ENCODE measurements at regions not wholly inside any gene's neighbourhood (a gene's known extent, or its start where the extent isn't known, plus 50 kb on each side); places are given as distances from the start of the nearest gene placed in this dataset.

DNA sequence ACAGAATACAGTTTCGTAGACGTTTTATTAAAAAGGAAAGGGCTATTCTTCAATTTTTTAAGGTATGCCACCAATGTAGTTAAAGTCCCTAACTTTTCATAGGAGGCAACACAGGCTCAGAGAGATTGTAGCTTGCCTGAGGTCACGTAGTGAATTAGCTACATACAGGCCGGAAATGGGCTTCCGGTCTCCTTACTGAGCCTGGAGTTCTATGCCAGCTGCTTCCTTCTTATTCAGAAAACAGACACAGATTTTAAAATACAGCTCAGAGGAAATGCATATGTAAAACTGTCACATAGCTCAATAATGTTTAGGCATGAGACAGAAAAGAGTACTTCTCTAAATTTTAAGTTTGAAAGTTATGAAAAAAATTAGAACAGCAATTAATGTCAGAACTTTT is 85.4 kb upstream of the TUBA3C start:
- H3K4me1 Mint-ChIP-seq (ENCODE audit: low read depth in 2 of 2) = no peaks in the 10 kb centered on the region
- H3K27ac Mint-ChIP-seq = no peak overlapping the region
- H3K4me3 Mint-ChIP-seq = no peak overlapping the region
- peaks cover 0 to 3% of the 10 kb centered on the region in 2 donors for H3K9me3 Mint-ChIP-seq
- DNase-seq = no peak
- H3K27me3 Mint-ChIP-seq = no peaks in the 10 kb centered on the region
- no peaks in the 10 kb centered on the region for H3K36me3 Mint-ChIP-seq (ENCODE audit: insufficient read depth)
- no peak for ATAC-seq (replicated peaks)

DNA sequence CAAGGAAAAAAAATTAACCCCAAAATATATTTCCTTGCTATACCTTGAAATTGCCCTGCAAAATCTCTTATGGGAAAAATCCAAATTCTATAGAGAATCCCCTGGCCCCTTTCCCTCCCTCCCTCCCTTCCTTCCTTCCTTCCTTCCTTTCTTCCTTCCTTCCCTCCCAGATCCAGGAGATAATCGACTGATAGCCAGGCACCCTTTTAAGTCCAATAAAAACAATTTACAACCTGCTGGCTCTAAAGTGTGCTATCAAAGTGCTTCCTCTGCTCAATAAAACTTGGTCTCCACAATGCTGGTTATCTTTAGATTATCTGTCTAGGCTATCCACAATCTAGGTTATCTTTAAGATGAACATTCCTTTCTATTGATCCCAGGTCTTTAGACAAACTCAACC is 83.1 kb upstream of the TUBA3C start:
- Mint-ChIP-seq H3K27me3 (no peaks in the 10 kb centered on the region), H3K4me3 (no peak overlapping the region), H3K36me3 (ENCODE audit: insufficient read depth) (no peaks in the 10 kb centered on the region), H3K27ac (no peak overlapping the region), H3K4me1 (ENCODE audit: low read depth in 2 of 2) (no peaks in the 10 kb centered on the region), H3K9me3 (peaks cover 0 to 3% of the 10 kb centered on the region in 2 donors)
- ATAC-seq (replicated peaks) (no peak), DNase-seq (no peak)

- Mint-ChIP-seq H3K9me3 (peaks cover 10 to 21% of the 10 kb centered on the region in 2 donors), H3K4me1 (ENCODE audit: low read depth in 2 of 2) (no peaks in the 10 kb centered on the region)
Observed at GRCh38 chr13:19252381-19252780, 70.8 kb upstream of the TUBA3C start.

GRCh38 chr13:19239114-19239860 is 57.7 kb upstream of the TUBA3C start:
- ATAC-seq (replicated peaks) (no peak), DNase-seq (no peak)
- Mint-ChIP-seq H3K4me1 (ENCODE audit: low read depth in 2 of 2) (no peaks in the 10 kb centered on the region), H3K4me3 (no peak overlapping the region), H3K9me3 (no peaks in the 10 kb centered on the region), H3K36me3 (ENCODE audit: insufficient read depth) (no peaks in the 10 kb centered on the region), H3K27ac (no peak overlapping the region), H3K27me3 (no peaks in the 10 kb centered on the region)

More at GRCh38 chr13:19252381-19252780, 70.8 kb upstream of the TUBA3C start:
- no peaks in the 10 kb centered on the region for H3K36me3 Mint-ChIP-seq (ENCODE audit: insufficient read depth)
- H3K27ac Mint-ChIP-seq = no peak overlapping the region
- no peak overlapping the region for H3K4me3 Mint-ChIP-seq
- ATAC-seq (replicated peaks) (no peak), DNase-seq (no peak)
- H3K27me3 Mint-ChIP-seq = no peaks in the 10 kb centered on the region
